HepG2 (cell line): ENCODE measurements at regions not wholly inside any gene's neighbourhood (a gene's known extent, or its start where the extent isn't known, plus 50 kb on each side); places are given as distances from the start of the nearest gene placed in this dataset.

Experiments used
- ATAC-seq: fragments of 200-7000 bp; cut with Tn5 transposase; 3 replicates; pipeline ENCODE4 v1.9.1; 2020; ENCODE audit warnings: mild to moderate bottlenecking, moderate library complexity
- BruUV-seq: library from RNA; stranded (reverse); fragments of 400-500 nt; replicated peaks from 2 replicates; lab custom pipeline; 2021; lab: Mats Ljungman, UMichigan
- CTCF ChIA-PET: fragments of 300-600 bp; formaldehyde crosslinking; extraction: SDS; loops from one replicate; lab custom pipeline; 2021; ENCODE audit warnings: low total read pairs, inconsistent platforms, low intra/inter-chr PET ratio; lab: Yijun Ruan, JAX
- POLR2A ChIA-PET: fragments of 350-600 bp; sonication (Branson Sonifier 250); formaldehyde crosslinking; loops from one replicate; lab custom pipeline; 2020; ENCODE audit warnings: antibody characterized with exemption, inconsistent platforms; lab: Yijun Ruan, JAX
- DNase-seq: peaks from one replicate; pipeline ENCODE4 v3.0.0-alpha.2; 2015; ENCODE audit warnings: low spot score
- FAIRE-seq: peaks from 3 replicates; lab custom pipeline; 2011; peaks lifted over from hg19 to GRCh38; lab: Jason Lieb, UNC
- H2AFZ ChIP-seq: one replicate; pipeline ENCODE4 v1.6.1; 2011; ENCODE audit warnings: low read length, inconsistent platforms
- H3K27ac ChIP-seq: fragments of 300-600 bp; 3 replicates; pipeline ENCODE4 v1.8.0; 2011; ENCODE audit warnings: mixed run types, mild to moderate bottlenecking, mixed read lengths, low read length, inconsistent platforms; ENCODE audit not compliant: insufficient read depth; ENCODE audit errors: extremely low read length
- H3K27me3 ChIP-seq, 2 experiments: fragments of 200-600 bp in 1 of 2; 2 replicates in 1 of 2; 3 replicates in 1 of 2; pipeline versions ENCODE4 v1.6.0 to v1.8.0; 2011; ENCODE audit warnings: low read length in 2 of 2, mild to moderate bottlenecking in 2 of 2, moderate library complexity in 2 of 2, inconsistent platforms in 1 of 2; ENCODE audit not compliant: insufficient read depth in 2 of 2, control insufficient read depth in 1 of 2
- H3K36me3 ChIP-seq, 2 experiments: fragments of 200-600 bp in 1 of 2; replicated peaks in 1 of 2; 2 replicates in 1 of 2; 3 replicates in 1 of 2; pipeline versions ENCODE4 v1.5.1 to v1.8.0; 2011; ENCODE audit warnings: low read length in 2 of 2, inconsistent platforms in 1 of 2; ENCODE audit not compliant: insufficient read depth in 2 of 2, control insufficient read depth in 1 of 2
- H3K4me1 ChIP-seq: 2 replicates; pipeline ENCODE4 v1.5.1; 2012; ENCODE audit warnings: low read length, inconsistent platforms; ENCODE audit not compliant: insufficient read depth
- H3K4me2 ChIP-seq: 2 replicates; pipeline ENCODE4 v1.6.0; 2011; ENCODE audit warnings: low read depth, low read length, inconsistent platforms
- H3K4me3 ChIP-seq, 3 experiments: fragments of 200-600 bp in 1 of 3; sonication (generic), shearing (Covaris generic) in 1 of 3; replicated peaks in 1 of 3; 2 replicates each; pipeline ENCODE4 v1.5.1; 2011 to 2016; ENCODE audit warnings: low read length in 3 of 3, inconsistent platforms in 2 of 3, low read depth in 2 of 3, mild to moderate bottlenecking in 2 of 3, control low read depth in 1 of 3, mixed read lengths in 1 of 3; ENCODE audit not compliant: insufficient read depth in 1 of 3
- H3K79me2 ChIP-seq: one replicate; pipeline ENCODE4 v1.6.1; 2011; ENCODE audit warnings: low read length, inconsistent platforms; ENCODE audit not compliant: insufficient read depth
- H3K9ac ChIP-seq: 2 replicates; pipeline ENCODE4 v1.6.0; 2011; ENCODE audit warnings: mild to moderate bottlenecking, low read depth, low read length, inconsistent platforms; ENCODE audit not compliant: insufficient read depth
- H3K9me3 ChIP-seq: 2 replicates; pipeline ENCODE4 v1.5.1; 2012; ENCODE audit warnings: mild to moderate bottlenecking, low read length
- H4K20me1 ChIP-seq: 2 replicates; pipeline ENCODE4 v1.6.0; 2011; ENCODE audit warnings: inconsistent platforms, mild to moderate bottlenecking, low read length, moderate library complexity; ENCODE audit not compliant: insufficient read depth
- HOXD1 ChIP-seq: sonication (generic); formaldehyde crosslinking; IDR thresholded peaks from 2 replicates; pipeline ENCODE4 v1.5.0; 2020; ENCODE audit warnings: missing genetic modification reagents
- ZBTB7B ChIP-seq: sonication (generic); formaldehyde crosslinking; IDR thresholded peaks from 2 replicates; pipeline ENCODE4 v1.4.0; 2020; ENCODE audit warnings: missing genetic modification reagents
- WGBS: methylation state at CpG from one replicate; pipeline ENCODE4 v1.1.6; 2017; ENCODE audit warnings: low lambda C conversion rate; 5-methylcytosine and 5-hydroxymethylcytosine counted together
- in situ Hi-C: cut with HindIII; loops from 2 replicates; pipeline ENCODE4 v1.10.0; 2017; ENCODE audit warnings: low pct_unique_long_range_greater_than_20kb; ENCODE audit not compliant: extremely low pct_ligation_motif_present
- intact Hi-C: fragments of 100-400 bp; cut with micrococcal nuclease; formaldehyde crosslinking; loops from one replicate; pipeline ENCODE4 v1.10.0; 2022; ENCODE audit not compliant: unreplicated experiment
- TF ChIP-seq, protein P1 (sequence below): sonication (generic); formaldehyde crosslinking; IDR thresholded peaks from 2 replicates; pipeline ENCODE4 v1.4.0; 2020; ENCODE audit warnings: low read depth, mild to moderate bottlenecking, missing genetic modification reagents
- TF ChIP-seq, protein P2 (sequence below): IDR thresholded peaks from 2 replicates; pipeline ENCODE4 v1.6.1; 2016; ENCODE audit warnings: mild to moderate bottlenecking
- TF ChIP-seq, protein P3 (sequence below): sonication (generic); formaldehyde crosslinking; IDR thresholded peaks from 2 replicates; pipeline ENCODE4 v1.8.0; 2022; ENCODE audit warnings: mild to moderate bottlenecking, missing genetic modification reagents, borderline replicate concordance
- TF ChIP-seq, protein P4 (sequence below): sonication (generic); formaldehyde crosslinking; IDR thresholded peaks from 2 replicates; pipeline ENCODE4 v1.5.0; 2020; ENCODE audit warnings: mild to moderate bottlenecking, missing genetic modification reagents, borderline replicate concordance
- TF ChIP-seq, protein P5 (sequence below): sonication (generic); formaldehyde crosslinking; IDR thresholded peaks from 2 replicates; pipeline ENCODE4 v1.5.0; 2020; ENCODE audit warnings: mild to moderate bottlenecking, missing genetic modification reagents, borderline replicate concordance

DNA sequence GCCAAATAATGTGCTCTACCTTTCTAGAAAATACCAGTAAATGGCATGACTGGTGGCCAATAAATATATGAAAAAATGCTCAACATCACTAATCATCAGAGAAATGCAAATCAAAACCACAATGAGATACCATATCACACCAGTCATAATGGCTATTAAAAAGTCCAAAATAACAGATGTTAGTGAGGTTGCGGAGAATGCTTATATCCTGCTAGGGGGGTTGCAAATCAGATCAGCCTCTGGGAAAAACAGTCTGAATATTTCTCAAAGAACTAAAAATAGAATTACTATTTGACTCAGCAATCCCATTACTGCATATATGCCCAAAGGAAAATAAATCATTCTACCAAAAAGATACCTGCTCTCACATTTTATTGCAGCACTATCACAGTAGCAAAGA is 115.1 kb downstream of the RASGEF1B start:
- 23% methylated on average over 1 of the region's 1 CpG for WGBS
- Histone ChIP-seq H3K27ac (no peak overlapping the region), H3K4me1 (no peaks in the 10 kb centered on the region), H3K4me2 (no peak overlapping the region), H3K36me3 (no peaks in the 10 kb centered on the region), H4K20me1 (no peaks in the 10 kb centered on the region), H3K79me2 (no peaks in the 10 kb centered on the region), H3K9me3 (no peaks in the 10 kb centered on the region), H3K4me3 (no peak overlapping the region), H3K9ac (no peak overlapping the region), H2AFZ (no peak overlapping the region), H3K27me3 (no peaks in the 10 kb centered on the region)
- ATAC-seq (no peak), FAIRE-seq (no peak), DNase-seq (no peak)
- CTCF ChIA-PET: no interaction called here
- POLR2A ChIA-PET: no interaction called here
- intact Hi-C loops (no loop called here), in situ Hi-C loops (loop anchor here (10.0 kb wide), 1 partner anchor 282 kb away; no protein-coding TSS in a partner anchor)
- BruUV-seq: no TSS peak
- TF ChIP-seq, protein P1, sequence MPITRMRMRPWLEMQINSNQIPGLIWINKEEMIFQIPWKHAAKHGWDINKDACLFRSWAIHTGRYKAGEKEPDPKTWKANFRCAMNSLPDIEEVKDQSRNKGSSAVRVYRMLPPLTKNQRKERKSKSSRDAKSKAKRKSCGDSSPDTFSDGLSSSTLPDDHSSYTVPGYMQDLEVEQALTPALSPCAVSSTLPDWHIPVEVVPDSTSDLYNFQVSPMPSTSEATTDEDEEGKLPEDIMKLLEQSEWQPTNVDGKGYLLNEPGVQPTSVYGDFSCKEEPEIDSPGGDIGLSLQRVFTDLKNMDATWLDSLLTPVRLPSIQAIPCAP (CRISPR knock-in tag): no peak
- TF ChIP-seq, protein P2, sequence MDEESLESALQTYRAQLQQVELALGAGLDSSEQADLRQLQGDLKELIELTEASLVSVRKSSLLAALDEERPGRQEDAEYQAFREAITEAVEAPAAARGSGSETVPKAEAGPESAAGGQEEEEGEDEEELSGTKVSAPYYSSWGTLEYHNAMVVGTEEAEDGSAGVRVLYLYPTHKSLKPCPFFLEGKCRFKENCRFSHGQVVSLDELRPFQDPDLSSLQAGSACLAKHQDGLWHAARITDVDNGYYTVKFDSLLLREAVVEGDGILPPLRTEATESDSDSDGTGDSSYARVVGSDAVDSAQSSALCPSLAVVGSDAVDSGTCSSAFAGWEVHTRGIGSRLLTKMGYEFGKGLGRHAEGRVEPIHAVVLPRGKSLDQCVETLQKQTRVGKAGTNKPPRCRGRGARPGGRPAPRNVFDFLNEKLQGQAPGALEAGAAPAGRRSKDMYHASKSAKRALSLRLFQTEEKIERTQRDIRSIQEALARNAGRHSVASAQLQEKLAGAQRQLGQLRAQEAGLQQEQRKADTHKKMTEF (CRISPR knock-in tag): no peak
- TF ChIP-seq, protein P3, sequence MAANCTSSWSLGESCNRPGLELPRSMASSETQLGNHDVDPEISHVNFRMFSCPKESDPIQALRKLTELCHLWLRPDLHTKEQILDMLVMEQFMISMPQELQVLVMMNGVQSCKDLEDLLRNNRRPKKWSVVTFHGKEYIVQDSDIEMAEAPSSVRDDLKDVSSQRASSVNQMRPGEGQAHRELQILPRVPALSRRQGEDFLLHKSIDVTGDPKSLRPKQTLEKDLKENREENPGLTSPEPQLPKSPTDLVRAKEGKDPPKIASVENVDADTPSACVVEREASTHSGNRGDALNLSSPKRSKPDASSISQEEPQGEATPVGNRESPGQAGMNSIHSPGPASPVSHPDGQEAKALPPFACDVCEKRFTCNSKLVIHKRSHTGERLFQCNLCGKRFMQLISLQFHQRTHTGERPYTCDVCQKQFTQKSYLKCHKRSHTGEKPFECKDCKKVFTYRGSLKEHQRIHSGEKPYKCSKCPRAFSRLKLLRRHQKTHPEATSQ: no peak
- TF ChIP-seq, protein P4, sequence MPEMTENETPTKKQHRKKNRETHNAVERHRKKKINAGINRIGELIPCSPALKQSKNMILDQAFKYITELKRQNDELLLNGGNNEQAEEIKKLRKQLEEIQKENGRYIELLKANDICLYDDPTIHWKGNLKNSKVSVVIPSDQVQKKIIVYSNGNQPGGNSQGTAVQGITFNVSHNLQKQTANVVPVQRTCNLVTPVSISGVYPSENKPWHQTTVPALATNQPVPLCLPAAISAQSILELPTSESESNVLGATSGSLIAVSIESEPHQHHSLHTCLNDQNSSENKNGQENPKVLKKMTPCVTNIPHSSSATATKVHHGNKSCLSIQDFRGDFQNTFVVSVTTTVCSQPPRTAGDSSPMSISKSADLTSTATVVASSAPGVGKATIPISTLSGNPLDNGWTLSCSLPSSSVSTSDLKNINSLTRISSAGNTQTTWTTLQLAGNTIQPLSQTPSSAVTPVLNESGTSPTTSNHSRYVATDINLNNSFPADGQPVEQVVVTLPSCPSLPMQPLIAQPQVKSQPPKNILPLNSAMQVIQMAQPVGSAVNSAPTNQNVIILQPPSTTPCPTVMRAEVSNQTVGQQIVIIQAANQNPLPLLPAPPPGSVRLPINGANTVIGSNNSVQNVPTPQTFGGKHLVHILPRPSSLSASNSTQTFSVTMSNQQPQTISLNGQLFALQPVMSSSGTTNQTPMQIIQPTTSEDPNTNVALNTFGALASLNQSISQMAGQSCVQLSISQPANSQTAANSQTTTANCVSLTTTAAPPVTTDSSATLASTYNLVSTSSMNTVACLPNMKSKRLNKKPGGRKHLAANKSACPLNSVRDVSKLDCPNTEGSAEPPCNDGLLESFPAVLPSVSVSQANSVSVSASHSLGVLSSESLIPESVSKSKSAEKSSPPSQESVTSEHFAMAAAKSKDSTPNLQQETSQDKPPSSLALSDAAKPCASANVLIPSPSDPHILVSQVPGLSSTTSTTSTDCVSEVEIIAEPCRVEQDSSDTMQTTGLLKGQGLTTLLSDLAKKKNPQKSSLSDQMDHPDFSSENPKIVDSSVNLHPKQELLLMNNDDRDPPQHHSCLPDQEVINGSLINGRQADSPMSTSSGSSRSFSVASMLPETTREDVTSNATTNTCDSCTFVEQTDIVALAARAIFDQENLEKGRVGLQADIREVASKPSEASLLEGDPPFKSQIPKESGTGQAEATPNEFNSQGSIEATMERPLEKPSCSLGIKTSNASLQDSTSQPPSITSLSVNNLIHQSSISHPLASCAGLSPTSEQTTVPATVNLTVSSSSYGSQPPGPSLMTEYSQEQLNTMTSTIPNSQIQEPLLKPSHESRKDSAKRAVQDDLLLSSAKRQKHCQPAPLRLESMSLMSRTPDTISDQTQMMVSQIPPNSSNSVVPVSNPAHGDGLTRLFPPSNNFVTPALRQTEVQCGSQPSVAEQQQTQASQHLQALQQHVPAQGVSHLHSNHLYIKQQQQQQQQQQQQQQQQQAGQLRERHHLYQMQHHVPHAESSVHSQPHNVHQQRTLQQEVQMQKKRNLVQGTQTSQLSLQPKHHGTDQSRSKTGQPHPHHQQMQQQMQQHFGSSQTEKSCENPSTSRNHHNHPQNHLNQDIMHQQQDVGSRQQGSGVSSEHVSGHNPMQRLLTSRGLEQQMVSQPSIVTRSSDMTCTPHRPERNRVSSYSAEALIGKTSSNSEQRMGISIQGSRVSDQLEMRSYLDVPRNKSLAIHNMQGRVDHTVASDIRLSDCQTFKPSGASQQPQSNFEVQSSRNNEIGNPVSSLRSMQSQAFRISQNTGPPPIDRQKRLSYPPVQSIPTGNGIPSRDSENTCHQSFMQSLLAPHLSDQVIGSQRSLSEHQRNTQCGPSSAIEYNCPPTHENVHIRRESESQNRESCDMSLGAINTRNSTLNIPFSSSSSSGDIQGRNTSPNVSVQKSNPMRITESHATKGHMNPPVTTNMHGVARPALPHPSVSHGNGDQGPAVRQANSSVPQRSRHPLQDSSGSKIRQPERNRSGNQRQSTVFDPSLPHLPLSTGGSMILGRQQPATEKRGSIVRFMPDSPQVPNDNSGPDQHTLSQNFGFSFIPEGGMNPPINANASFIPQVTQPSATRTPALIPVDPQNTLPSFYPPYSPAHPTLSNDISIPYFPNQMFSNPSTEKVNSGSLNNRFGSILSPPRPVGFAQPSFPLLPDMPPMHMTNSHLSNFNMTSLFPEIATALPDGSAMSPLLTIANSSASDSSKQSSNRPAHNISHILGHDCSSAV (CRISPR knock-in tag): no peak
- TF ChIP-seq HOXD1 (CRISPR knock-in tag) (no peak), ZBTB7B (no peak)
- TF ChIP-seq, protein P5, sequence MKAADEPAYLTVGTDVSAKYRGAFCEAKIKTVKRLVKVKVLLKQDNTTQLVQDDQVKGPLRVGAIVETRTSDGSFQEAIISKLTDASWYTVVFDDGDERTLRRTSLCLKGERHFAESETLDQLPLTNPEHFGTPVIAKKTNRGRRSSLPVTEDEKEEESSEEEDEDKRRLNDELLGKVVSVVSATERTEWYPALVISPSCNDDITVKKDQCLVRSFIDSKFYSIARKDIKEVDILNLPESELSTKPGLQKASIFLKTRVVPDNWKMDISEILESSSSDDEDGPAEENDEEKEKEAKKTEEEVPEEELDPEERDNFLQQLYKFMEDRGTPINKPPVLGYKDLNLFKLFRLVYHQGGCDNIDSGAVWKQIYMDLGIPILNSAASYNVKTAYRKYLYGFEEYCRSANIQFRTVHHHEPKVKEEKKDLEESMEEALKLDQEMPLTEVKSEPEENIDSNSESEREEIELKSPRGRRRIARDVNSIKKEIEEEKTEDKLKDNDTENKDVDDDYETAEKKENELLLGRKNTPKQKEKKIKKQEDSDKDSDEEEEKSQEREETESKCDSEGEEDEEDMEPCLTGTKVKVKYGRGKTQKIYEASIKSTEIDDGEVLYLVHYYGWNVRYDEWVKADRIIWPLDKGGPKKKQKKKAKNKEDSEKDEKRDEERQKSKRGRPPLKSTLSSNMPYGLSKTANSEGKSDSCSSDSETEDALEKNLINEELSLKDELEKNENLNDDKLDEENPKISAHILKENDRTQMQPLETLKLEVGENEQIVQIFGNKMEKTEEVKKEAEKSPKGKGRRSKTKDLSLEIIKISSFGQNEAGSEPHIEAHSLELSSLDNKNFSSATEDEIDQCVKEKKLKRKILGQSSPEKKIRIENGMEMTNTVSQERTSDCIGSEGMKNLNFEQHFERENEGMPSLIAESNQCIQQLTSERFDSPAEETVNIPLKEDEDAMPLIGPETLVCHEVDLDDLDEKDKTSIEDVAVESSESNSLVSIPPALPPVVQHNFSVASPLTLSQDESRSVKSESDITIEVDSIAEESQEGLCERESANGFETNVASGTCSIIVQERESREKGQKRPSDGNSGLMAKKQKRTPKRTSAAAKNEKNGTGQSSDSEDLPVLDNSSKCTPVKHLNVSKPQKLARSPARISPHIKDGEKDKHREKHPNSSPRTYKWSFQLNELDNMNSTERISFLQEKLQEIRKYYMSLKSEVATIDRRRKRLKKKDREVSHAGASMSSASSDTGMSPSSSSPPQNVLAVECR (CRISPR knock-in tag): no peak
